ENCODE measurements at regions not wholly inside any gene's neighbourhood (a gene's known extent, or its start where the extent isn't known, plus 50 kb on each side); places are given as distances from the start of the nearest gene placed in this dataset.
A peak's percentile ranks its signal among the peaks of the same experiment; 100 is the strongest.

- Histone ChIP-seq H3K4me1 (no peaks in the 10 kb centered on the region), H3K36me3 (no peaks in the 10 kb centered on the region), H3K27me3 (no peaks in the 10 kb centered on the region), H3K9me3 (no peaks in the 10 kb centered on the region), H3K4me3 (no peak overlapping the region), H3K27ac (no peak overlapping the region)
- no peak for TF ChIP-seq CTCF (IDR thresholded peaks at IDR 0.05)
- ATAC-seq, result no peak
- intact Hi-C loops (cut with DNase I), result no loop called here
- DNase-seq, result no peak
These were observed 212.7 kb downstream of the PTBP2 start for GRCh38 chr1:96934282-96934681.

GRCh38 chr1:96944432-96945092 lies 223.0 kb downstream of the PTBP2 start:
- H3K4me3 ChIP-seq, result no peak overlapping the region
- intact Hi-C loops (cut with DNase I), result no loop called here
- H3K27me3 ChIP-seq, result no peaks in the 10 kb centered on the region
- H3K27ac ChIP-seq, result no peak overlapping the region
- H3K36me3 ChIP-seq, result no peaks in the 10 kb centered on the region
- ATAC-seq, result peak; percentile 88
- H3K9me3 ChIP-seq, result no peaks in the 10 kb centered on the region
- DNase-seq, result no peak
- no peaks in the 10 kb centered on the region for H3K4me1 ChIP-seq
- no peak for TF ChIP-seq CTCF (IDR thresholded peaks at IDR 0.05)

GRCh38 chr1:96945509-96946084 lies 224.0 kb downstream of the PTBP2 start:
- no peak for DNase-seq
- no peak overlapping the region for H3K27ac ChIP-seq
- no peaks in the 10 kb centered on the region for H3K27me3 ChIP-seq
- ATAC-seq, result no peak
- no peaks in the 10 kb centered on the region for H3K36me3 ChIP-seq
- no peak for TF ChIP-seq CTCF (IDR thresholded peaks at IDR 0.05)
- no peaks in the 10 kb centered on the region for H3K4me1 ChIP-seq
- intact Hi-C loops (cut with DNase I), result no loop called here
- H3K4me3 ChIP-seq, result no peak overlapping the region
- H3K9me3 ChIP-seq, result no peaks in the 10 kb centered on the region

- no peak overlapping the region for H3K27ac ChIP-seq
- no peaks in the 10 kb centered on the region for H3K4me1 ChIP-seq
- H3K27me3 ChIP-seq, result no peaks in the 10 kb centered on the region
- DNase-seq, result no peak
- no peak overlapping the region for H3K4me3 ChIP-seq
- intact Hi-C loops (cut with DNase I), result no loop called here
- ATAC-seq, result no peak
- no peaks in the 10 kb centered on the region for H3K9me3 ChIP-seq
- no peak for TF ChIP-seq CTCF (IDR thresholded peaks at IDR 0.05)
- H3K36me3 ChIP-seq, result no peaks in the 10 kb centered on the region
These were observed 233.9 kb downstream of the PTBP2 start for GRCh38 chr1:96955307-96956012.

- H3K36me3 ChIP-seq, result no peaks in the 10 kb centered on the region
- intact Hi-C loops (cut with DNase I), result no loop called here
- no peak for TF ChIP-seq CTCF (IDR thresholded peaks at IDR 0.05)
- no peaks in the 10 kb centered on the region for H3K4me1 ChIP-seq
- no peaks in the 10 kb centered on the region for H3K27me3 ChIP-seq
- H3K9me3 ChIP-seq, result no peaks in the 10 kb centered on the region
- no peak overlapping the region for H3K27ac ChIP-seq
- H3K4me3 ChIP-seq, result no peak overlapping the region
- DNase-seq, result no peak
- ATAC-seq, result no peak
These were observed 240.6 kb downstream of the PTBP2 start for GRCh38 chr1:96962216-96962615.
